ENCODE measurements at regions not wholly inside any gene's neighbourhood (a gene's known extent, or its start where the extent isn't known, plus 50 kb on each side); places are given as distances from the start of the nearest gene placed in this dataset.

- TF ChIP-seq, protein P1, sequence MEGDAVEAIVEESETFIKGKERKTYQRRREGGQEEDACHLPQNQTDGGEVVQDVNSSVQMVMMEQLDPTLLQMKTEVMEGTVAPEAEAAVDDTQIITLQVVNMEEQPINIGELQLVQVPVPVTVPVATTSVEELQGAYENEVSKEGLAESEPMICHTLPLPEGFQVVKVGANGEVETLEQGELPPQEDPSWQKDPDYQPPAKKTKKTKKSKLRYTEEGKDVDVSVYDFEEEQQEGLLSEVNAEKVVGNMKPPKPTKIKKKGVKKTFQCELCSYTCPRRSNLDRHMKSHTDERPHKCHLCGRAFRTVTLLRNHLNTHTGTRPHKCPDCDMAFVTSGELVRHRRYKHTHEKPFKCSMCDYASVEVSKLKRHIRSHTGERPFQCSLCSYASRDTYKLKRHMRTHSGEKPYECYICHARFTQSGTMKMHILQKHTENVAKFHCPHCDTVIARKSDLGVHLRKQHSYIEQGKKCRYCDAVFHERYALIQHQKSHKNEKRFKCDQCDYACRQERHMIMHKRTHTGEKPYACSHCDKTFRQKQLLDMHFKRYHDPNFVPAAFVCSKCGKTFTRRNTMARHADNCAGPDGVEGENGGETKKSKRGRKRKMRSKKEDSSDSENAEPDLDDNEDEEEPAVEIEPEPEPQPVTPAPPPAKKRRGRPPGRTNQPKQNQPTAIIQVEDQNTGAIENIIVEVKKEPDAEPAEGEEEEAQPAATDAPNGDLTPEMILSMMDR (IDR thresholded peaks at IDR 0.05), result no peak
- TF ChIP-seq EP300 (IDR thresholded peaks at IDR 0.05), result no peak
- TF ChIP-seq POLR2A (IDR thresholded peaks at IDR 0.05), result no peak
These were observed 147.8 kb upstream of the DPT start for GRCh38 chr1:168876830-168877229.

All from ovary (tissue), 3 donors.